Lower leg skin (tissue), 3 donors: ENCODE measurements at regions not wholly inside any gene's neighbourhood (a gene's known extent, or its start where the extent isn't known, plus 50 kb on each side); places are given as distances from the start of the nearest gene placed in this dataset.

Experiments used
- CTCF ChIP-seq, 3 donors: fragments of 450-650 bp; IDR thresholded peaks; one replicate each; pipeline ENCODE4 v1.5.1; 2016; ENCODE audit warnings: antibody characterized with exemption in 3 of 3, mild to moderate bottlenecking in 3 of 3, moderate library complexity in 2 of 3
- POLR2A ChIP-seq, 2 donors: fragments of 450-650 bp; IDR thresholded peaks; one replicate each; pipeline ENCODE4 v1.6.1; 2016 to 2017; ENCODE audit warnings: antibody characterized with exemption in 2 of 2, mild to moderate bottlenecking in 1 of 2, moderate library complexity in 1 of 2

DNA sequence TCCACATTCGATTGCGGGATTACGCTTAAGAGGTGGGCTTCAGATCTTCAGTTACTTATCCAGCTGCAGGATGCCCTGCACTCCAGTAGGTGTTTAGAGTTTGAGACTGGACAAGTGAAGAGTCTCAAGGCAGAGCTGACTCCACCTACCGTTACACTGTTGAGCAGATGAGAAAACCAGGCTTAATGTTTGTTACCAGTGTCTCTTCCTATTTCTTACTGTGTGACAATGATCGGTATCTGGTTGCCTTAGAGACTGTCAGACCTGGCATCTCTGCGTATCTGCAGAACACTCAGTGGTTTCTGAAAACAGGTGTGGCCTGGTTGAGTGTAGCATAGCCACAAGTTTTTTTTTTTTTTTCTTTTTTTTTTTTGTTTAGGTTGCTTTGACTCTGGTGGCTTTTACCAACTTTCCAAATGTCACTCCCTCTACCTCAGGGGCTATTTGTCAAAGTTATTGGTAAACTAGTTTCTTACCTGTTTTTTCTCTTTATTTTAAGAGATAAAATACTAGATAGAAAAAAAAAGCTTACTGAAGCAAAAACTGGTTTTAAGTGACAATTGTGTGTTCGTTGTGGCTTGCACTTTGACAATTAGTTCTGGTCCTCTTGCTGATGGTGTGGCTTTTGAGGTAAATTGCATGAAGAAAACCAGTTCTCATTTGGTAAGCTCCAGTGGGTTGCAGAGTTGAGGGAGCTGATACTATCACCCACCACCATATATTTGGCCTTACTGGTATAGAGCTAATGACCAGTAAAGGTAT is 284.8 kb downstream of the ETS1 start:
- TF ChIP-seq CTCF (IDR thresholded peaks at IDR 0.05), result no peak
- no peak for TF ChIP-seq POLR2A (IDR thresholded peaks at IDR 0.05)
